ENCODE measurements at regions not wholly inside any gene's neighbourhood (a gene's known extent, or its start where the extent isn't known, plus 50 kb on each side); places are given as distances from the start of the nearest gene placed in this dataset.

GRCh38 chr7:85595750-85596178 is 408.9 kb upstream of the SEMA3D start:
- H3K27ac ChIP-seq (ENCODE audit: low read depth, low read length): no peak overlapping the region
- no peak overlapping the region for H2BK120ac ChIP-seq (replicated peaks; ENCODE audit: low read depth, low read length)

More at GRCh38 chr7:85595750-85596178, 408.9 kb upstream of the SEMA3D start:
- Histone ChIP-seq H3K9ac (replicated peaks in 1 of 4; ENCODE audit: extremely low read depth in 1 of 4, low read depth in 3 of 4, low read length in 3 of 4) (no peak overlapping the region), H2BK15ac (ENCODE audit: low read length) (no peak overlapping the region), H3K4me1 (replicated peaks in 1 of 4; ENCODE audit: control insufficient read depth in 3 of 4, insufficient read depth in 4 of 4, low read length in 3 of 4) (no peaks in the 10 kb centered on the region; a peak in 1 of 7 replicates), H3K23ac (ENCODE audit: insufficient read length) (no peak overlapping the region), H3K79me1 (ENCODE audit: low read depth, low read length) (no peaks in the 10 kb centered on the region), H3K9me3 (ENCODE audit: insufficient read depth in 2 of 2, low read depth in 1 of 2, low read length in 1 of 2) (no peaks in the 10 kb centered on the region), H2BK20ac (ENCODE audit: low read length) (no peak overlapping the region), H3K36me3 (ENCODE audit: control insufficient read depth in 2 of 4, insufficient read depth in 4 of 4, low read length in 3 of 4) (no peaks in the 10 kb centered on the region), H2BK12ac (ENCODE audit: low read depth, low read length) (no peak overlapping the region), H3K14ac (ENCODE audit: insufficient read length) (no peak overlapping the region), H2AFZ (ENCODE audit: low read length) (no peak overlapping the region), H3K23me2 (ENCODE audit: low read depth, low read length) (no peaks in the 10 kb centered on the region), H4K91ac (replicated peaks; ENCODE audit: insufficient read length, low read length) (no peak overlapping the region), H4K20me1 (replicated peaks in 1 of 2; ENCODE audit: control insufficient read depth in 1 of 2, insufficient read depth in 2 of 2, low read length in 2 of 2) (no peaks in the 10 kb centered on the region), H2BK5ac (ENCODE audit: low read depth, low read length) (no peak overlapping the region), H2AK5ac (ENCODE audit: low read depth, low read length) (no peak overlapping the region), H3K4ac (replicated peaks; ENCODE audit: insufficient read length, low read depth, low read length) (no peak overlapping the region), H4K5ac (ENCODE audit: insufficient read length, low read depth, low read length) (no peak overlapping the region), H4K8ac (ENCODE audit: extremely low read depth, insufficient read depth, low read length) (no peak overlapping the region), H3K4me2 (ENCODE audit: insufficient read depth in 1 of 2, low read depth in 2 of 2, low read length in 2 of 2) (no peak overlapping the region), H3K79me2 (ENCODE audit: control insufficient read depth in 1 of 2, insufficient read depth in 2 of 2, low read length in 2 of 2) (no peaks in the 10 kb centered on the region), H3K27me3 (replicated peaks in 1 of 4; ENCODE audit: control insufficient read depth in 3 of 4, extremely low read depth in 1 of 4, insufficient read depth in 3 of 4, low read length in 3 of 4) (no peaks in the 10 kb centered on the region), H3K56ac (replicated peaks; ENCODE audit: insufficient read length, low read depth, low read length) (no peak overlapping the region), H3K4me3 (ENCODE audit: extremely low read depth in 1 of 4, insufficient read depth in 2 of 4, low read depth in 3 of 4, low read length in 4 of 4) (no peak overlapping the region), H3K18ac (ENCODE audit: extremely low read depth, low read length) (no peak overlapping the region)
- ChIA-PET POLR2A (ENCODE audit: partially characterized antibody) (no interaction called here), CTCF (ENCODE audit: partially characterized antibody) (no interaction called here)
- TF ChIP-seq EZH2 (IDR thresholded peaks at IDR 0.05; ENCODE audit: low read depth, low read length, severe bottlenecking) (no peak), ZNF274 (IDR thresholded peaks at IDR 0.05; ENCODE audit: borderline replicate concordance, extremely low read depth, low read length) (no peak), CTBP2 (IDR thresholded peaks at IDR 0.05; ENCODE audit: borderline replicate concordance, insufficient read depth, insufficient read length, low read length) (no peak)
- FAIRE-seq (no peak), DNase-seq (ENCODE audit: low read depth in 1 of 2, low spot score in 2 of 2) (no peak)

Measured in H1 (cell line).